IPS-15b (cell line): ENCODE measurements at regions not wholly inside any gene's neighbourhood (a gene's known extent, or its start where the extent isn't known, plus 50 kb on each side); places are given as distances from the start of the nearest gene placed in this dataset.

Experiments
- H3K27me3 ChIP-seq: one replicate; pipeline ENCODE4 v1.6.1; 2013; ENCODE audit warnings: low read length; ENCODE audit not compliant: control insufficient read depth, insufficient read depth
- H3K36me3 ChIP-seq: one replicate; pipeline ENCODE4 v1.6.1; 2013; ENCODE audit warnings: low read length; ENCODE audit not compliant: control insufficient read depth, insufficient read depth
- H3K4me1 ChIP-seq: one replicate; pipeline ENCODE4 v1.6.1; 2013; ENCODE audit warnings: mild to moderate bottlenecking, low read length; ENCODE audit not compliant: control insufficient read depth, insufficient read depth
- H3K4me3 ChIP-seq: one replicate; pipeline ENCODE4 v1.5.1; 2013; ENCODE audit warnings: low read depth, low read length
- H3K9ac ChIP-seq: one replicate; pipeline ENCODE4 v1.6.1; 2013; ENCODE audit warnings: low read depth, mild to moderate bottlenecking, low read length
- H3K9me3 ChIP-seq: one replicate; pipeline ENCODE4 v1.6.1; 2013; ENCODE audit warnings: mild to moderate bottlenecking, low read length; ENCODE audit not compliant: control insufficient read depth, insufficient read depth

- H3K9me3 ChIP-seq = no peaks in the 10 kb centered on the region
- H3K9ac ChIP-seq = no peak overlapping the region
- no peaks in the 10 kb centered on the region for H3K27me3 ChIP-seq
- H3K4me3 ChIP-seq = no peak overlapping the region
- H3K4me1 ChIP-seq = no peaks in the 10 kb centered on the region
- no peaks in the 10 kb centered on the region for H3K36me3 ChIP-seq
Measured at GRCh38 chr1:8182034-8182761, 135.7 kb upstream of the SLC45A1 start.

DNA sequence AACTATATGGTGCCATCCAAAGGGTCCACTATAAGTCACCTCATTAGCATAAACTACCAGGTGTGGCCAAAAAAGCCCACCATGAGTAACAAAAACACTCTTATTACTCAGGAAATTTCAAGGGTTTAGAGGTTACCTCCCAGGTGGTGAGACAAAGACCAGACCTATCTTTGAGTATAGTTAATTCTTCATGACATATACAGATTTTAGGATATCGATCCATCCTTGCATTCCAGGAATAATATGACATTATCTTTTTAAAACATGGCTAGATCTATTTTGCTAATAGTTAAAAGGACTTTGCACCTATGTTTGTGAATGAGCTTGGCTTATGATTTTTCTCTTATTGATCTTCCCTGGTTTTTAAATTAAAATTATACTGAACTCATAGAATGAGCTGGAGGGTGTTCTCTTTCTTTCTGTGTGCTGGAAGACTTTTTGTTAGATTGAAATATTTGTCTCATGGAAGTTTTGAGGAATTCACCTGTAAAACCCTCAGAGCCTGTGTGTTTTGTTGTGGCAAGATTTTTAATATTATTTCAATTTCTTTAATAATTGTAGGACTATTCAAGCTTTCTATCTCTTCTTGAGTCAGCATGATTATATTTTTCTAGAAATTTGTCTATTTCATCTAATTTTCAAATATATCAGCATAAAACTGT is 138.7 kb upstream of the SLC45A1 start:
- H3K9ac ChIP-seq = no peak overlapping the region
- H3K4me1 ChIP-seq = no peaks in the 10 kb centered on the region
- no peak overlapping the region for H3K4me3 ChIP-seq
- H3K36me3 ChIP-seq = no peaks in the 10 kb centered on the region
- no peaks in the 10 kb centered on the region for H3K9me3 ChIP-seq
- no peaks in the 10 kb centered on the region for H3K27me3 ChIP-seq

DNA sequence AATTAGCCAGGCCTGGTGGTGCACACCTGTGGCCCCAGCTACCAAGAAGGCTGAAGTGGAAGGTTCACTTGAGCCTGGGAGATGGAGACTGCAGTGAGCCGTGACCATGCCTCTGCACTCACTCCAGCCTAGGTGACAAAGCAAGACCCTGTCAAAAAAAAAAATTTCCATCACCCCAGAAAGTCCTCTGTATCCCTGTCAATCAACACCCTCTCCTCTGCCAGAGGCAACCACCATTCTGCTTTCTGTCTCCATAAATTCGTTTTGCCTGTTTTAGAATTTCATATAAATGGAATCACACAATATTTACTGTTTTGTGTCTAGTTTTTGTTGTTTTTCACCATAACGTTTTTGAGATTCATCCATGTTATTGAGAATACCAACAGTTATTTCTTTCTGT is 141.6 kb upstream of the SLC45A1 start:
- H3K9me3 ChIP-seq = no peaks in the 10 kb centered on the region
- no peaks in the 10 kb centered on the region for H3K4me1 ChIP-seq
- H3K27me3 ChIP-seq = no peaks in the 10 kb centered on the region
- H3K36me3 ChIP-seq = no peaks in the 10 kb centered on the region
- H3K9ac ChIP-seq = no peak overlapping the region
- H3K4me3 ChIP-seq = no peak overlapping the region

DNA sequence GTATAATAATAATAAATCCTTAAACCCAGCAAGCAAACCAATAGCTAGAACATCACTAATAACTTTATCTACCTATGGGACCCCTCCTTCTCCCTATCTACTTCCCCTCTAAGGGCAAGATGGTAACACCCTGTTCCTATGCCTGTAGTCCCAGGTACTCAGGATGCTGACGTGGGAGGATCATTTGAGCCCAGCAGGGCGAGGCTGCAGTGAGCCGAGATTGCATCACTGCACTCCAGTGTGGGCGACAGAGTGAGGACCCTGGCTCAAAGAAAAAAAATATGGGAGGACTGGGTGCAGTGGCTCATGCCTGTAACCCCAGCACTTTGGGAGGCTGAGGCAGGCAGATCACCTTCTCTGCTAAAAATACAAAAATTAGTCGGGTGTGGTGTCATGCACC is 143.1 kb upstream of the SLC45A1 start:
- H3K4me1 ChIP-seq = no peaks in the 10 kb centered on the region

DNA sequence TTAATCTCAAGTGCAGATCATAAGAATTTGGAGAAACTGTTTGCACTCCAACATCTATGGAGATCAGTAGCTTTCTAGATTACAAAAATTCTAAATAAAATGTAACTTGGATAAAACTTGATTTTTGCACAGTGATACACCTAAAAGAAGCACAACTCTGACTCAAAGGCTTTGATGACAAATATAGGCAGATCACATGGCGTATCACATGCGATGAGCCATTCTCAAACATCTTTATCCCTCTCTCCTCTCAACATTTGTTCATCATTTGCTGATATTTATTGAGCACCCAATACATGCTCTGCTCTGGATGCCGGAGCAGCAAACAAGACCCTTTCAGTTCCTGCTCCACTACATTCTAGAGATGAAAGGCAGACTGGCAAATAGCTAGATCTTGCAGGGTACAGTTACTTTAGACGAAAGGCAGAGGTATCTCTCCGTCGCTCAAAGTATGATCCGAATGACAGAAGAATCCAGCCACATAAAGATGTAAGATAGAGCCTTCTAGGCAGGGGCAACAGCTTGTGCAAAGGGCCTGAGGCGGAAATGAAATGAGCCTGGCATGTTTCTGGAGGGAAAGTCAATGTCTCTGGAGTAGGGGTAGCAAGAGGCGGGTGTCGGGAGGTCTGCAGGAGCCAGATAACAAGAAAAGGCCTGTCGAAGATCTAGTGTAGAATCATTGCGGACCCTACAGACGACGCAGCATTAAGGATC is 145.8 kb upstream of the ERRFI1 start:
- Histone ChIP-seq H3K27me3 (no peaks in the 10 kb centered on the region), H3K4me3 (no peak overlapping the region), H3K4me1 (peaks cover 6% of the 10 kb centered on the region), H3K36me3 (no peaks in the 10 kb centered on the region), H3K9ac (no peak overlapping the region), H3K9me3 (no peaks in the 10 kb centered on the region)

More for the DNA sequence above, 143.1 kb upstream of the SLC45A1 start:
- no peak overlapping the region for H3K4me3 ChIP-seq
- H3K9ac ChIP-seq = no peak overlapping the region
- no peaks in the 10 kb centered on the region for H3K9me3 ChIP-seq
- no peaks in the 10 kb centered on the region for H3K27me3 ChIP-seq
- no peaks in the 10 kb centered on the region for H3K36me3 ChIP-seq

- Histone ChIP-seq H3K9me3 (no peaks in the 10 kb centered on the region), H3K9ac (no peak overlapping the region), H3K4me1 (peaks cover 16% of the 10 kb centered on the region), H3K4me3 (no peak overlapping the region), H3K27me3 (no peaks in the 10 kb centered on the region), H3K36me3 (no peaks in the 10 kb centered on the region)
Measured at GRCh38 chr1:8170059-8170835, 144.1 kb upstream of the ERRFI1 start.

- H3K4me1 ChIP-seq = peaks cover 16% of the 10 kb centered on the region
- no peaks in the 10 kb centered on the region for H3K27me3 ChIP-seq
- no peak overlapping the region for H3K9ac ChIP-seq
- H3K36me3 ChIP-seq = no peaks in the 10 kb centered on the region
- no peak overlapping the region for H3K4me3 ChIP-seq
- H3K9me3 ChIP-seq = no peaks in the 10 kb centered on the region
Measured at GRCh38 chr1:8169364-8170058, 143.4 kb upstream of the ERRFI1 start.

DNA sequence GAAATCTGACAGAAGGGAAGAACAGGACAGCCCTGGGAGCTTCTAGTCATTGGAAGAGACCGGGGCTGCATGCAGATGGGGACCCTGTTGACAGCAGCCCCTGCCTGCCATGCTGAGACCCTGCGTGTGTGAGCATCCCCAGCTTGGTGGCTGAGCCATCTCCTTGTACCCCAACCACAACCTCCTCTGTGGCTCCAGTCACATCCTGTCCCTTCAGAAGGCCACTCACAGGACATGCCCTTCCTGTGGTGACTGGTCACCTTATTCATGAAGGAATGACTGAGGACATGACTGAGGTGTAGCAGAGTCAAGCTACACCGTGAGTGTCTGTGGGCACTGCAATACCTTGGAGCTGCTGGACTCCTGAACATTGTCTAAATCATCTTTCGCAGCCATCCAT is 141.8 kb upstream of the ERRFI1 start:
- no peak overlapping the region for H3K9ac ChIP-seq

DNA sequence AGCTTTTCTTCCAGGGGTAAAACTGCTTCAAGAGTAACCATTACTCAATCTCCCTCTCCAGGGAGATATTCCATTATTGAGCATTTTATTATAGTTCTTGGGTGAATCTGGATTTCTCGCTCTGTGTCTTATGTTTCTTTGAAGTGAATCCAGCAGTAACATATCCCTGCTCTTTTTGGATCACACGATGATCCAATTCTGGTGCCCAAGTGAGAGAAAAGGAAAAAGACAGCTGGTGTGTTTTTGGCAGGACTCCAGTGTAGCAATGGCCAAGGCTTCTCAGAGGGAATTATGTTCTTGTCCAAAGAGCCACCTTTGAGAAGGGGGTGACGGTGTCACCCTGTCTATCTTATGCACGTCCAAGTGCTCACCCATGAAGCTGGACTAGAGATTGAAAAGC is 140.3 kb upstream of the ERRFI1 start:
- Histone ChIP-seq H3K36me3 (no peaks in the 10 kb centered on the region), H3K9ac (no peak overlapping the region), H3K4me3 (no peak overlapping the region), H3K4me1 (peaks cover 16% of the 10 kb centered on the region), H3K9me3 (no peaks in the 10 kb centered on the region), H3K27me3 (no peaks in the 10 kb centered on the region)

More for the DNA sequence above, 141.8 kb upstream of the ERRFI1 start:
- no peaks in the 10 kb centered on the region for H3K27me3 ChIP-seq
- no peak overlapping the region for H3K4me3 ChIP-seq
- H3K9me3 ChIP-seq = no peaks in the 10 kb centered on the region
- H3K4me1 ChIP-seq = peaks cover 16% of the 10 kb centered on the region
- no peaks in the 10 kb centered on the region for H3K36me3 ChIP-seq

GRCh38 chr1:8165595-8166360 is 139.7 kb upstream of the ERRFI1 start:
- Histone ChIP-seq H3K27me3 (no peaks in the 10 kb centered on the region), H3K9ac (no peak overlapping the region), H3K4me1 (peaks cover 16% of the 10 kb centered on the region), H3K36me3 (no peaks in the 10 kb centered on the region), H3K9me3 (no peaks in the 10 kb centered on the region), H3K4me3 (no peak overlapping the region)
